Astrocyte (in vitro differentiated cells and primary cell): ENCODE measurements at regions not wholly inside any gene's neighbourhood (a gene's known extent, or its start where the extent isn't known, plus 50 kb on each side); places are given as distances from the start of the nearest gene placed in this dataset.
A peak's percentile ranks its signal among the peaks of the same experiment; 100 is the strongest.

Experiments
- EZH2 ChIP-seq: IDR thresholded peaks from 2 replicates; pipeline ENCODE4 v1.6.1; 2012; ENCODE audit warnings: mild to moderate bottlenecking, low read length, inconsistent platforms; ENCODE audit not compliant: insufficient read depth
- TF ChIP-seq, protein P1 (sequence below): IDR thresholded peaks from 2 replicates; pipeline ENCODE4 v1.5.1; 2011; ENCODE audit warnings: low read depth, mild to moderate bottlenecking, inconsistent platforms, low read length, moderate library complexity; ENCODE audit not compliant: insufficient read depth

DNA sequence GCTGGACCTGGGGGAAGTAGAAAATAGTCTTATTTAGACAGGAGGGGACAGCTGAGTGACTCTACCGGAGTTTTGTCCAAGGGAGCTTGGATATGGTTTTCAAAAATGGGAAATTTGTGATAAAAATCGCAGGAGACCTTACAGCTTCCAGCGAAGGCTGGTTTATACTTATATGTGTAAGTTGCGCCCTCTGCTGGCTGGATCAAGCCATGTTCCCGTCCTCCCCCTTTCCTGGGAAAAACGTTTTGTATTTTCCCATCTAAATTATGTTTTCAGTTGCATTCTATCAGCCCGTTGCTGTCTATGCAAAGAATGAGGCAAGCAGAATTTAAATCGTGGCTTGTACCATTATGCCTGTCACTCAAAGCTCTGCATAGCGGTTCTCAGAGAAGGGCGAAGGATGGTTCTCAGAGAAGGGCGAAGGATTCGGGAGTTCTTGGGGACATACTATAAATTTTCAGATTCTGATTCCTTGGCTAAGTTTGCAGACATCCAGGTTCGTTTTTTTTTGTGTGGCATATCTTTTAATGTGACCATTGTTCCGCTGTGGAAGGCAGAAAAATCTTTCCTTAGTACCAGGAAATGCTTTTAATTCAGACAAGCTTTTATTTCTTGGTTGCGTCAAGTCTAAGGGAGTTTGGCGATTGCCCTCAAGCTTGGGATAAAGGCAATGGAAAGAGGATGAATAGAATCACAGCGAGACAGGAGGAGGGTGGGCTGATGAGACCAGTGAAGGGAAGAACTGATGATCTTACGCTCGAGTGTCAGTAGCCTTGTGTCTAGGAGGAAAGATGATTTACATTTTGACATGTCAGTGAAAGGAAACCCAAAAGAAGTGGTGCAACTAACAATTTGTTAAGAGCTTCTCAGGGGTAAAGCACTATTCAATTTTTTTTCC, 128.5 kb upstream of the ARX start:
- TF ChIP-seq, protein P1, sequence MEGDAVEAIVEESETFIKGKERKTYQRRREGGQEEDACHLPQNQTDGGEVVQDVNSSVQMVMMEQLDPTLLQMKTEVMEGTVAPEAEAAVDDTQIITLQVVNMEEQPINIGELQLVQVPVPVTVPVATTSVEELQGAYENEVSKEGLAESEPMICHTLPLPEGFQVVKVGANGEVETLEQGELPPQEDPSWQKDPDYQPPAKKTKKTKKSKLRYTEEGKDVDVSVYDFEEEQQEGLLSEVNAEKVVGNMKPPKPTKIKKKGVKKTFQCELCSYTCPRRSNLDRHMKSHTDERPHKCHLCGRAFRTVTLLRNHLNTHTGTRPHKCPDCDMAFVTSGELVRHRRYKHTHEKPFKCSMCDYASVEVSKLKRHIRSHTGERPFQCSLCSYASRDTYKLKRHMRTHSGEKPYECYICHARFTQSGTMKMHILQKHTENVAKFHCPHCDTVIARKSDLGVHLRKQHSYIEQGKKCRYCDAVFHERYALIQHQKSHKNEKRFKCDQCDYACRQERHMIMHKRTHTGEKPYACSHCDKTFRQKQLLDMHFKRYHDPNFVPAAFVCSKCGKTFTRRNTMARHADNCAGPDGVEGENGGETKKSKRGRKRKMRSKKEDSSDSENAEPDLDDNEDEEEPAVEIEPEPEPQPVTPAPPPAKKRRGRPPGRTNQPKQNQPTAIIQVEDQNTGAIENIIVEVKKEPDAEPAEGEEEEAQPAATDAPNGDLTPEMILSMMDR: peak; percentile 57
- no peak for TF ChIP-seq EZH2
